H1 (cell line): ENCODE measurements at regions not wholly inside any gene's neighbourhood (a gene's known extent, or its start where the extent isn't known, plus 50 kb on each side); places are given as distances from the start of the nearest gene placed in this dataset.

Experiments
- CTCF ChIA-PET: fragments of 300-600 bp; sonication (Branson Sonifier 250); formaldehyde crosslinking; loops from one replicate; lab custom pipeline; 2021; ENCODE audit not compliant: partially characterized antibody; lab: Charles Lee
- POLR2A ChIA-PET: fragments of 300-600 bp; sonication (Branson Sonifier 250); formaldehyde crosslinking; loops from one replicate; lab custom pipeline; 2021; ENCODE audit warnings: inconsistent platforms; ENCODE audit not compliant: partially characterized antibody; lab: Charles Lee
- DNase-seq, 2 experiments: peaks; one replicate each; pipeline versions ENCODE4 v3.0.0 to v3.0.0-alpha.2; 2010 to 2022; ENCODE audit warnings: low spot score in 2 of 2, low read depth in 1 of 2, mixed read lengths in 1 of 2
- FAIRE-seq: peaks from 2 replicates; lab custom pipeline; 2011; peaks lifted over from hg19 to GRCh38; lab: Jason Lieb, UNC
- H2AFZ ChIP-seq: 2 replicates; pipeline ENCODE4 v1.8.1; 2012; ENCODE audit warnings: low read length, inconsistent platforms
- H2AK5ac ChIP-seq: 2 replicates; pipeline ENCODE4 v1.6.1; 2013; ENCODE audit warnings: low read depth, low read length
- H2BK120ac ChIP-seq: replicated peaks from 2 replicates; pipeline ENCODE3; 2013; ENCODE audit warnings: low read depth, low read length, inconsistent platforms
- H2BK12ac ChIP-seq: 2 replicates; pipeline ENCODE4 v1.6.1; 2013; ENCODE audit warnings: low read depth, low read length
- H2BK15ac ChIP-seq: 2 replicates; pipeline ENCODE4 v1.6.1; 2013; ENCODE audit warnings: low read length
- H2BK20ac ChIP-seq: 2 replicates; pipeline ENCODE4 v1.6.1; 2013; ENCODE audit warnings: low read length
- H2BK5ac ChIP-seq: 2 replicates; pipeline ENCODE4 v1.6.1; 2013; ENCODE audit warnings: low read depth, low read length
- H3K14ac ChIP-seq: 2 replicates; pipeline ENCODE4 v1.6.1; 2013; ENCODE audit warnings: inconsistent platforms; ENCODE audit not compliant: insufficient read length
- H3K18ac ChIP-seq: 2 replicates; pipeline ENCODE4 v1.6.1; 2013; ENCODE audit warnings: low read length; ENCODE audit errors: extremely low read depth
- H3K23ac ChIP-seq: 2 replicates; pipeline ENCODE4 v1.6.1; 2013; ENCODE audit warnings: inconsistent platforms; ENCODE audit not compliant: insufficient read length
- H3K23me2 ChIP-seq: 2 replicates; pipeline ENCODE4 v1.6.1; 2013; ENCODE audit warnings: low read depth, low read length
- H3K27ac ChIP-seq: 2 replicates; pipeline ENCODE4 v1.6.1; 2011; ENCODE audit warnings: low read depth, low read length, inconsistent platforms
- H3K27me3 ChIP-seq, 4 experiments: replicated peaks in 1 of 4; 1 replicate in 1 of 4; 2 replicates in 3 of 4; pipeline versions ENCODE4 v1.6.1 to v1.8.1; 2011 to 2013; ENCODE audit warnings: low read length in 3 of 4, mild to moderate bottlenecking in 3 of 4, inconsistent platforms in 2 of 4, mixed read lengths in 2 of 4, moderate library complexity in 1 of 4; ENCODE audit not compliant: control insufficient read depth in 3 of 4, insufficient read depth in 3 of 4; ENCODE audit errors: extremely low read depth in 1 of 4
- H3K36me3 ChIP-seq, 4 experiments: 2 replicates each; pipeline versions ENCODE4 v1.6.1 to v1.8.1; 2011 to 2013; ENCODE audit warnings: mild to moderate bottlenecking in 4 of 4, low read length in 3 of 4, moderate library complexity in 2 of 4, control low read depth in 1 of 4, inconsistent platforms in 1 of 4; ENCODE audit not compliant: insufficient read depth in 4 of 4, control insufficient read depth in 2 of 4
- H3K4ac ChIP-seq: replicated peaks from 2 replicates; pipeline ENCODE3; 2013; ENCODE audit warnings: low read length, low read depth, mixed read lengths, inconsistent platforms; ENCODE audit not compliant: insufficient read length
- H3K4me1 ChIP-seq, 4 experiments: replicated peaks in 1 of 4; 1 replicate in 1 of 4; 2 replicates in 3 of 4; pipeline versions ENCODE4 v1.6.1 to v1.8.1; 2011 to 2013; ENCODE audit warnings: low read length in 3 of 4, inconsistent platforms in 2 of 4, mixed read lengths in 1 of 4; ENCODE audit not compliant: insufficient read depth in 4 of 4, control insufficient read depth in 3 of 4
- H3K4me2 ChIP-seq, 2 experiments: 2 replicates each; pipeline versions ENCODE4 v1.6.1 to v1.8.1; 2011 to 2013; ENCODE audit warnings: low read depth in 2 of 2, low read length in 2 of 2, control low read depth in 1 of 2, inconsistent platforms in 1 of 2, mild to moderate bottlenecking in 1 of 2; ENCODE audit not compliant: insufficient read depth in 1 of 2
- H3K4me3 ChIP-seq, 4 experiments: fragments of 200-600, 300-600 bp in 1 of 4; sonication (generic), shearing (Covaris generic), sonication (Bioruptor Twin) in 1 of 4; 2 replicates each; pipeline versions ENCODE4 v1.5.1 to v1.8.1; 2011 to 2016; ENCODE audit warnings: low read length in 4 of 4, low read depth in 3 of 4, control low read depth in 2 of 4, inconsistent platforms in 2 of 4, mild to moderate bottlenecking in 2 of 4, mixed read lengths in 1 of 4, moderate library complexity in 1 of 4; ENCODE audit not compliant: insufficient read depth in 2 of 4; ENCODE audit errors: extremely low read depth in 1 of 4
- H3K56ac ChIP-seq: replicated peaks from 2 replicates; pipeline ENCODE3; 2013; ENCODE audit warnings: low read depth, mild to moderate bottlenecking, mixed read lengths, low read length, inconsistent platforms; ENCODE audit not compliant: insufficient read length
- H3K79me1 ChIP-seq: 2 replicates; pipeline ENCODE4 v1.6.1; 2013; ENCODE audit warnings: low read depth, low read length, control low read depth
- H3K79me2 ChIP-seq, 2 experiments: 2 replicates each; pipeline versions ENCODE4 v1.6.1 to v1.8.1; 2012 to 2013; ENCODE audit warnings: low read length in 2 of 2, mild to moderate bottlenecking in 2 of 2, inconsistent platforms in 1 of 2; ENCODE audit not compliant: insufficient read depth in 2 of 2, control insufficient read depth in 1 of 2
- H3K9ac ChIP-seq, 4 experiments: replicated peaks in 1 of 4; 1 replicate in 1 of 4; 2 replicates in 3 of 4; pipeline versions ENCODE4 v1.6.1 to v1.8.1; 2011 to 2013; ENCODE audit warnings: low read depth in 3 of 4, low read length in 3 of 4, control low read depth in 2 of 4, mild to moderate bottlenecking in 2 of 4, moderate library complexity in 2 of 4, inconsistent platforms in 1 of 4; ENCODE audit errors: extremely low read depth in 1 of 4
- H3K9me3 ChIP-seq, 2 experiments: 2 replicates each; pipeline versions ENCODE4 v1.6.1 to v1.8.1; 2012 to 2013; ENCODE audit warnings: mild to moderate bottlenecking in 2 of 2, moderate library complexity in 2 of 2, control low read depth in 1 of 2, inconsistent platforms in 1 of 2, low read depth in 1 of 2, low read length in 1 of 2, mixed read lengths in 1 of 2; ENCODE audit not compliant: insufficient read depth in 2 of 2
- H4K20me1 ChIP-seq, 2 experiments: replicated peaks in 1 of 2; 2 replicates each; pipeline versions ENCODE3 to v1.8.1; 2011 to 2013; ENCODE audit warnings: inconsistent platforms in 2 of 2, low read length in 2 of 2, mild to moderate bottlenecking in 1 of 2; ENCODE audit not compliant: insufficient read depth in 2 of 2, control insufficient read depth in 1 of 2
- H4K5ac ChIP-seq: 2 replicates; pipeline ENCODE4 v1.6.1; 2013; ENCODE audit warnings: low read length, low read depth, mixed read lengths, inconsistent platforms; ENCODE audit not compliant: insufficient read length
- H4K8ac ChIP-seq: 2 replicates; pipeline ENCODE4 v1.8.0; 2013; ENCODE audit warnings: mild to moderate bottlenecking, moderate library complexity, low read length, inconsistent platforms; ENCODE audit not compliant: insufficient read depth; ENCODE audit errors: extremely low read depth
- H4K91ac ChIP-seq: replicated peaks from 2 replicates; pipeline ENCODE3; 2013; ENCODE audit warnings: low read length, mixed read lengths, inconsistent platforms; ENCODE audit not compliant: insufficient read length
- BACH1 ChIP-seq: IDR thresholded peaks from 2 replicates; pipeline ENCODE4 v1.6.1; 2012; ENCODE audit warnings: low read length, improper control_type of control experiment
- FOSL1 ChIP-seq: IDR thresholded peaks from 2 replicates; pipeline ENCODE4 v1.6.1; 2011; ENCODE audit warnings: mild to moderate bottlenecking, low read depth, low read length, moderate library complexity; ENCODE audit not compliant: insufficient read depth
- POLR2AphosphoS5 ChIP-seq: IDR thresholded peaks from 2 replicates; pipeline ENCODE4 v1.6.1; 2011; ENCODE audit warnings: low read depth, low read length
- WGBS, 2 experiments: shearing (Covaris generic) in 1 of 2; methylation state at CpG; one replicate each; pipeline versions ENCODE4 v1.1.6 to v1.1.7; 2013 to 2015; ENCODE audit warnings: low lambda C conversion rate in 2 of 2, mixed read lengths in 2 of 2, inconsistent platforms in 1 of 2, low coverage in 1 of 2, missing lambda C conversion rate in 1 of 2; ENCODE audit not compliant: insufficient replicate concordance in 2 of 2, insufficient coverage in 1 of 2, insufficient read length in 1 of 2; ENCODE audit errors: extremely low coverage in 1 of 2, missing lambda C conversion rate in 1 of 2; 5-methylcytosine and 5-hydroxymethylcytosine counted together

GRCh38 chr1:5308249-5308648 lies 653.8 kb downstream of the AJAP1 start:
- Histone ChIP-seq H3K79me2 (no peaks in the 10 kb centered on the region), H3K36me3 (no peaks in the 10 kb centered on the region), H4K8ac (no peak overlapping the region), H3K56ac (no peak overlapping the region), H2BK15ac (no peak overlapping the region), H3K79me1 (no peaks in the 10 kb centered on the region), H4K91ac (no peak overlapping the region), H3K4ac (no peak overlapping the region), H2BK5ac (no peak overlapping the region), H3K4me2 (no peak overlapping the region), H3K4me1 (peaks cover 0 to 2% (median 0%) of the 10 kb centered on the region in 4 experiments; a peak in 1 of 7 replicates), H3K9me3 (no peaks in the 10 kb centered on the region), H2AK5ac (no peak overlapping the region), H2BK120ac (no peak overlapping the region), H3K18ac (no peak overlapping the region), H4K20me1 (no peaks in the 10 kb centered on the region), H3K27ac (no peak overlapping the region), H3K27me3 (no peaks in the 10 kb centered on the region), H3K14ac (no peak overlapping the region), H2BK12ac (no peak overlapping the region), H3K23me2 (no peaks in the 10 kb centered on the region), H2BK20ac (no peak overlapping the region), H3K4me3 (no peak overlapping the region), H3K9ac (no peak overlapping the region), H3K23ac (no peak overlapping the region), H2AFZ (no peak overlapping the region), H4K5ac (no peak overlapping the region)
- POLR2A ChIA-PET: no interaction called here
- no peak for FAIRE-seq
- no peak for DNase-seq
- CTCF ChIA-PET: interaction anchor here (1.5 to 2.8 kb wide), 2 partner anchors 22 to 652 kb away, joined by 4 to 8 read pairs; no protein-coding TSS in a partner anchor
- WGBS, 2 experiments: 90% methylated on average over 5 of the region's 6 CpGs; no CpG with 5 or more reads in 1 of the 2 experiments
- TF ChIP-seq POLR2AphosphoS5 (no peak), BACH1 (no peak), FOSL1 (no peak)
